ENCODE measurements at regions not wholly inside any gene's neighbourhood (a gene's known extent, or its start where the extent isn't known, plus 50 kb on each side); places are given as distances from the start of the nearest gene placed in this dataset.

DNA sequence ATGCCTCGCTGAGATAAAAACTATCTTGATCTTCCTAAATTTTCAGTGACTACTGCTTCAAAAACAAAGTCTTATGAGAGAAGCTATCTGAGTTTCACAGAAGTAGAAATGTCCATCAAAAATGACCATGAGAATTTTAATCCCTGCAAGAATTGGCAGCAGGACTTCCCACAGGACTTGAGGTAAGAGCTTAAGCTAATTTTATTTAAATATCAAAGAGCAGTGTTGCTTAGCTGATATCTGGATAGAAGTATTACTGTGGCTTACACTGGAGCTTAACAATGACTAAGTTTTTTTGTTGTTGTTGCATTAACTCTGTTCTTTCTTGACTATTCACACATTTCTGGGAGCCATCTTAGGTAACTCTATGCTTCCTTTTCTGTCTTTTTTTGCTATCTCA lies 60.8 kb upstream of the EPHA3 start:
- Histone ChIP-seq H3K9me3 (ENCODE audit: control insufficient read depth, insufficient read depth, low read depth, low read length) (no peaks in the 10 kb centered on the region), H3K4me3 (ENCODE audit: low read depth in 2 of 2, low read length in 2 of 2) (no peak overlapping the region), H3K4me1 (ENCODE audit: control insufficient read depth, insufficient read depth, low read length) (no peaks in the 10 kb centered on the region), H3K36me3 (ENCODE audit: control insufficient read depth, insufficient read depth, low read length) (no peaks in the 10 kb centered on the region), H3K27me3 (ENCODE audit: control insufficient read depth, insufficient read depth, low read length) (no peaks in the 10 kb centered on the region), H3K27ac (ENCODE audit: low read length) (no peak overlapping the region)
- ChIA-PET POLR2A (interaction anchor here (0.9 kb wide), 1 partner anchor 898 kb away, joined by 3 read pairs; no protein-coding TSS in a partner anchor), CTCF (no interaction called here)
- in situ Hi-C loops (cut with HindIII; ENCODE audit: low pct_unique_long_range_greater_than_20kb, low sequenced_read_pairs), result no loop called here
- DNase-seq (ENCODE audit: low read depth, low spot score) (no peak), ATAC-seq (no peak)
- intact Hi-C loops (cut with micrococcal nuclease; ENCODE audit: unreplicated experiment), result no loop called here
- TF ChIP-seq, protein P1, sequence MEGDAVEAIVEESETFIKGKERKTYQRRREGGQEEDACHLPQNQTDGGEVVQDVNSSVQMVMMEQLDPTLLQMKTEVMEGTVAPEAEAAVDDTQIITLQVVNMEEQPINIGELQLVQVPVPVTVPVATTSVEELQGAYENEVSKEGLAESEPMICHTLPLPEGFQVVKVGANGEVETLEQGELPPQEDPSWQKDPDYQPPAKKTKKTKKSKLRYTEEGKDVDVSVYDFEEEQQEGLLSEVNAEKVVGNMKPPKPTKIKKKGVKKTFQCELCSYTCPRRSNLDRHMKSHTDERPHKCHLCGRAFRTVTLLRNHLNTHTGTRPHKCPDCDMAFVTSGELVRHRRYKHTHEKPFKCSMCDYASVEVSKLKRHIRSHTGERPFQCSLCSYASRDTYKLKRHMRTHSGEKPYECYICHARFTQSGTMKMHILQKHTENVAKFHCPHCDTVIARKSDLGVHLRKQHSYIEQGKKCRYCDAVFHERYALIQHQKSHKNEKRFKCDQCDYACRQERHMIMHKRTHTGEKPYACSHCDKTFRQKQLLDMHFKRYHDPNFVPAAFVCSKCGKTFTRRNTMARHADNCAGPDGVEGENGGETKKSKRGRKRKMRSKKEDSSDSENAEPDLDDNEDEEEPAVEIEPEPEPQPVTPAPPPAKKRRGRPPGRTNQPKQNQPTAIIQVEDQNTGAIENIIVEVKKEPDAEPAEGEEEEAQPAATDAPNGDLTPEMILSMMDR (IDR thresholded peaks at IDR 0.05), result no peak
- TF ChIP-seq POLR2AphosphoS5 (IDR thresholded peaks at IDR 0.05; ENCODE audit: low read depth, low read length), result no peak
- no peak for TF ChIP-seq SIN3A (IDR thresholded peaks at IDR 0.05; ENCODE audit: borderline replicate concordance, insufficient read depth, low read depth, low read length)
- TF ChIP-seq, protein P2, sequence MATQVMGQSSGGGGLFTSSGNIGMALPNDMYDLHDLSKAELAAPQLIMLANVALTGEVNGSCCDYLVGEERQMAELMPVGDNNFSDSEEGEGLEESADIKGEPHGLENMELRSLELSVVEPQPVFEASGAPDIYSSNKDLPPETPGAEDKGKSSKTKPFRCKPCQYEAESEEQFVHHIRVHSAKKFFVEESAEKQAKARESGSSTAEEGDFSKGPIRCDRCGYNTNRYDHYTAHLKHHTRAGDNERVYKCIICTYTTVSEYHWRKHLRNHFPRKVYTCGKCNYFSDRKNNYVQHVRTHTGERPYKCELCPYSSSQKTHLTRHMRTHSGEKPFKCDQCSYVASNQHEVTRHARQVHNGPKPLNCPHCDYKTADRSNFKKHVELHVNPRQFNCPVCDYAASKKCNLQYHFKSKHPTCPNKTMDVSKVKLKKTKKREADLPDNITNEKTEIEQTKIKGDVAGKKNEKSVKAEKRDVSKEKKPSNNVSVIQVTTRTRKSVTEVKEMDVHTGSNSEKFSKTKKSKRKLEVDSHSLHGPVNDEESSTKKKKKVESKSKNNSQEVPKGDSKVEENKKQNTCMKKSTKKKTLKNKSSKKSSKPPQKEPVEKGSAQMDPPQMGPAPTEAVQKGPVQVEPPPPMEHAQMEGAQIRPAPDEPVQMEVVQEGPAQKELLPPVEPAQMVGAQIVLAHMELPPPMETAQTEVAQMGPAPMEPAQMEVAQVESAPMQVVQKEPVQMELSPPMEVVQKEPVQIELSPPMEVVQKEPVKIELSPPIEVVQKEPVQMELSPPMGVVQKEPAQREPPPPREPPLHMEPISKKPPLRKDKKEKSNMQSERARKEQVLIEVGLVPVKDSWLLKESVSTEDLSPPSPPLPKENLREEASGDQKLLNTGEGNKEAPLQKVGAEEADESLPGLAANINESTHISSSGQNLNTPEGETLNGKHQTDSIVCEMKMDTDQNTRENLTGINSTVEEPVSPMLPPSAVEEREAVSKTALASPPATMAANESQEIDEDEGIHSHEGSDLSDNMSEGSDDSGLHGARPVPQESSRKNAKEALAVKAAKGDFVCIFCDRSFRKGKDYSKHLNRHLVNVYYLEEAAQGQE (IDR thresholded peaks at IDR 0.05; ENCODE audit: insufficient read depth in 1 of 2, low read depth in 2 of 2, low read length in 1 of 2), result no peak
- no peak for TF ChIP-seq TCF7L2 (IDR thresholded peaks at IDR 0.05; ENCODE audit: low read depth, low read length)
- no TSS peak for BruUV-seq (replicated peaks)

GRCh38 chr3:89049119-89049518 lies 58.3 kb upstream of the EPHA3 start:
- POLR2A ChIA-PET, result no interaction called here
- DNase-seq (ENCODE audit: low read depth, low spot score), result no peak
- CTCF ChIA-PET, result no interaction called here
- Histone ChIP-seq H3K27ac (ENCODE audit: low read length) (no peak overlapping the region), H3K4me3 (ENCODE audit: low read depth in 2 of 2, low read length in 2 of 2) (no peak overlapping the region), H3K36me3 (ENCODE audit: control insufficient read depth, insufficient read depth, low read length) (no peaks in the 10 kb centered on the region), H3K27me3 (ENCODE audit: control insufficient read depth, insufficient read depth, low read length) (no peaks in the 10 kb centered on the region), H3K9me3 (ENCODE audit: control insufficient read depth, insufficient read depth, low read depth, low read length) (no peaks in the 10 kb centered on the region), H3K4me1 (ENCODE audit: control insufficient read depth, insufficient read depth, low read length) (no peaks in the 10 kb centered on the region)
- no TSS peak for BruUV-seq (replicated peaks)
- in situ Hi-C loops (cut with HindIII; ENCODE audit: low pct_unique_long_range_greater_than_20kb, low sequenced_read_pairs), result no loop called here
- no peak for ATAC-seq
- intact Hi-C loops (cut with micrococcal nuclease; ENCODE audit: unreplicated experiment), result no loop called here
- TF ChIP-seq, protein P1 (IDR thresholded peaks at IDR 0.05), result no peak
- TF ChIP-seq SIN3A (IDR thresholded peaks at IDR 0.05; ENCODE audit: borderline replicate concordance, insufficient read depth, low read depth, low read length) (no peak), POLR2AphosphoS5 (IDR thresholded peaks at IDR 0.05; ENCODE audit: low read depth, low read length) (no peak), TCF7L2 (IDR thresholded peaks at IDR 0.05; ENCODE audit: low read depth, low read length) (no peak)
- TF ChIP-seq, protein P2 (IDR thresholded peaks at IDR 0.05; ENCODE audit: insufficient read depth in 1 of 2, low read depth in 2 of 2, low read length in 1 of 2), result no peak

Data from Panc1 (cell line).